ENCODE measurements at regions not wholly inside any gene's neighbourhood (a gene's known extent, or its start where the extent isn't known, plus 50 kb on each side); places are given as distances from the start of the nearest gene placed in this dataset.
A peak's percentile ranks its signal among the peaks of the same experiment; 100 is the strongest.

GRCh38 chr2:183532514-183532913, 408.3 kb downstream of the NUP35 start:
- Histone ChIP-seq H3K27me3 (no peaks in the 10 kb centered on the region), H3K9me3 (no peaks in the 10 kb centered on the region), H3K27ac (no peak overlapping the region), H3K36me3 (no peaks in the 10 kb centered on the region), H3K4me3 (no peak overlapping the region), H3K4me1 (no peaks in the 10 kb centered on the region)
- DNase-seq: no peak
- no peak for TF ChIP-seq POLR2A (IDR thresholded peaks at IDR 0.05)
- TF ChIP-seq CTCF (IDR thresholded peaks at IDR 0.05): no peak

DNA sequence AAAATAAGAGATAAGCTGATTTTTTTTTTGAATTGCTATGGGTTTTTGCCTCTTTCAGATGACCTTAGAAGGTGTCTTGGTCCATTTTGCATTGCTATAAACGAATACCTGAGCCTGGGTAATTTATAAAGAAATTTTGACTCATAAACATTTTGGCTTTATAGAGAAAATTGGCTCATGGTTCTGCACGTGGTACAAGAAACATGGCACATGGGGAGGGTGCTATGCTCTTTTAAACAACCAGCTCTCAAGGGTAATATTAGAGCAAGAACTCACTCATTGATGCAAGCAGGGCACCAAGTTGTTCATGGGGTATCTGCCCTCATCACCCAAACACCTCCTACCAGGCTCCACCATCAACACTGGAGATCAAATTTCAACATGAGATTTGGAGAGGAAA, 408.8 kb downstream of the NUP35 start:
- Histone ChIP-seq H3K27me3 (no peaks in the 10 kb centered on the region), H3K4me3 (no peak overlapping the region)
- TF ChIP-seq CTCF (IDR thresholded peaks at IDR 0.05): no peak
- TF ChIP-seq POLR2A (IDR thresholded peaks at IDR 0.05): no peak

DNA sequence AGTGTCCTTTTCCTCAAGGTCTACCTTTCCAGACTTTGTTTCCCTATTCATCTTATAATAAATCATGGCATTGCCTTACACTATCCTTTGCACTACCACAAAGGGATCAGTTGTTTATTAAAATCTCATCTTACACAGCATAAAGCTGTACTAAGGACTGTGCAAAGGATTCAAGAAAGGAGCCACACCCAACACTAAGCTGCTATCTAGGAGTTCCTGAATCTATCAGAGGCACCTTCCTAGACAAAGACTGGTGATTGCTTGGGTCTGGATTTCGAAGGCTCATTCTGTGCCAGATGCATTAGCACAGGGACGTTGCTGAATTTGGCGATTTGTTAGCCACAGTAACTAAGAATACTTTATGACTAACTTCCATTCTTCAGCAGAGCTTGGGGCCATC, 412.0 kb downstream of the NUP35 start:
- TF ChIP-seq CTCF (IDR thresholded peaks at IDR 0.05) (no peak), POLR2A (IDR thresholded peaks at IDR 0.05) (no peak)
- H3K9me3 ChIP-seq: no peaks in the 10 kb centered on the region
- no peak overlapping the region for H3K27ac ChIP-seq
- peaks cover 0 to 5% (median 0%) of the 10 kb centered on the region in 4 donors for H3K4me1 ChIP-seq
- no peaks in the 10 kb centered on the region for H3K36me3 ChIP-seq
- DNase-seq: no peak
- H3K4me3 ChIP-seq: no peak overlapping the region
- no peaks in the 10 kb centered on the region for H3K27me3 ChIP-seq

More for the DNA sequence above, 408.8 kb downstream of the NUP35 start:
- no peak for DNase-seq
- no peaks in the 10 kb centered on the region for H3K9me3 ChIP-seq
- H3K4me1 ChIP-seq: peaks cover 0 to 1% (median 0%) of the 10 kb centered on the region in 4 donors
- H3K36me3 ChIP-seq: no peaks in the 10 kb centered on the region
- no peak overlapping the region for H3K27ac ChIP-seq

DNA sequence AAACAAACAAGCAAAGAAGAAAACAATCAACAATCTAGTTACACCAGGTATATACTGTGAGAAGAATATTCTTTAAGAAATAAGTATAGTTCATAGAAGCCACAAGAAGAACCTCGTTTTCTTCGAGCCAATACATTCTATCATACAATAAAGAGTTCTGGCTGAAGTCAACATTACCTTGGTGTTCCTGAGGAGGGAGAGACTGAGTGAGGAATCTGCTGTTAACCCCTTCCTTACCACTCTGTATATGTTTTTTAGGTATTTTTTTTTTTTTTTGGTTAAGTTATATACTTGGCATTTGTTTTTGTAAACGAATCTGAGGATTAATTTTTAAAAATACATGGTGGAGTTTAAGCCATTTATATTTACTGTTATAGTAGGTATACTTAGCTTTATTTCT, 412.5 kb downstream of the NUP35 start:
- Histone ChIP-seq H3K4me3 (no peak overlapping the region), H3K27ac (no peak overlapping the region), H3K27me3 (no peaks in the 10 kb centered on the region), H3K9me3 (no peaks in the 10 kb centered on the region), H3K4me1 (peaks cover 0 to 5% (median 0%) of the 10 kb centered on the region in 4 donors), H3K36me3 (no peaks in the 10 kb centered on the region)
- DNase-seq: no peak
- TF ChIP-seq POLR2A (IDR thresholded peaks at IDR 0.05): no peak
- no peak for TF ChIP-seq CTCF (IDR thresholded peaks at IDR 0.05)

- DNase-seq: peak in 2 of 3 donors; percentile 74 to 81
- H3K4me1 ChIP-seq: peaks cover 0 to 5% (median 0%) of the 10 kb centered on the region in 4 donors
- H3K9me3 ChIP-seq: no peaks in the 10 kb centered on the region
- no peak overlapping the region for H3K4me3 ChIP-seq
- H3K27me3 ChIP-seq: no peaks in the 10 kb centered on the region
- no peaks in the 10 kb centered on the region for H3K36me3 ChIP-seq
- no peak for TF ChIP-seq POLR2A (IDR thresholded peaks at IDR 0.05)
- TF ChIP-seq CTCF (IDR thresholded peaks at IDR 0.05): no peak
- H3K27ac ChIP-seq: peak overlapping the region in 1 of 4 donors; percentile 84
These were observed 417.5 kb downstream of the NUP35 start for GRCh38 chr2:183541766-183542165.

- no peak for DNase-seq
- Histone ChIP-seq H3K4me1 (peaks cover 0 to 5% (median 0%) of the 10 kb centered on the region in 4 donors), H3K36me3 (no peaks in the 10 kb centered on the region), H3K27ac (peak overlapping the region in 2 of 4 donors; percentile 63 to 84), H3K4me3 (peak overlapping the region in 2 of 4 donors; percentile 19 to 34), H3K27me3 (no peaks in the 10 kb centered on the region), H3K9me3 (no peaks in the 10 kb centered on the region)
- TF ChIP-seq POLR2A (IDR thresholded peaks at IDR 0.05) (no peak), CTCF (IDR thresholded peaks at IDR 0.05) (no peak)
These were observed 418.4 kb downstream of the NUP35 start for GRCh38 chr2:183542606-183543005.

Measured in Peyer's patch (tissue), 4 donors.